ENCODE measurements at regions not wholly inside any gene's neighbourhood (a gene's known extent, or its start where the extent isn't known, plus 50 kb on each side); places are given as distances from the start of the nearest gene placed in this dataset.
"Not testable (repeated sequence)": the region's sequence is repeated elsewhere in the genome, so short reads cannot be mapped to it uniquely, and the experiment has no call there.

DNA sequence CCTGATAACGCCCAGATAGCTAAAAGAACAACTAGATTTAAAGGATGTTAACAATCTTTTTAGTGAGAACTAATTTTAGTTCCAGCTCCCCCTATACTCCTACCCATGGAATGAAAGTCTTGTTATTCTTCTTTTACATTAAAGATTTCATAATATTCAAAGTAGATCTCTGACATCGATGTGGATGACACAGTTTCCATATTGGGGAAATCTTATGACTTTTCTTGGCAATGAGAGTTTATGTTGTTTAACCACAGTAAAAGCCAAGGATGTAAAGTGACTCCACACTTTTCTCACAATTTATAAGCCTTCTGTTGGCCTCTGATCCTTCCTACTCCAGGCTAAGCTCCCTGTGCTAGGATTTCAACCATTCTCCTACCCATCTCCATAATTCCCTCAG lies 332.6 kb upstream of the KCNMB2 start:
- no peak for DNase-seq
- no peak overlapping the region for H3K27ac ChIP-seq
- no peaks in the 10 kb centered on the region for H3K36me3 ChIP-seq
- no peak overlapping the region for H3K4me3 ChIP-seq
- intact Hi-C loops (cut with DNase I), result no loop called here
- no peaks in the 10 kb centered on the region for H3K4me1 ChIP-seq (ENCODE audit: insufficient read depth)
- H3K9me3 ChIP-seq, result no peaks in the 10 kb centered on the region
- TF ChIP-seq CTCF (IDR thresholded peaks at IDR 0.05) (no peak), POLR2A (IDR thresholded peaks at IDR 0.05) (no peak), EP300 (IDR thresholded peaks at IDR 0.05) (no peak)
- no peaks in the 10 kb centered on the region for H3K27me3 ChIP-seq
- WGBS, 3 donors, result 59 to 89% (median 85%) methylated on average over 2 of the region's 2 CpGs

DNA sequence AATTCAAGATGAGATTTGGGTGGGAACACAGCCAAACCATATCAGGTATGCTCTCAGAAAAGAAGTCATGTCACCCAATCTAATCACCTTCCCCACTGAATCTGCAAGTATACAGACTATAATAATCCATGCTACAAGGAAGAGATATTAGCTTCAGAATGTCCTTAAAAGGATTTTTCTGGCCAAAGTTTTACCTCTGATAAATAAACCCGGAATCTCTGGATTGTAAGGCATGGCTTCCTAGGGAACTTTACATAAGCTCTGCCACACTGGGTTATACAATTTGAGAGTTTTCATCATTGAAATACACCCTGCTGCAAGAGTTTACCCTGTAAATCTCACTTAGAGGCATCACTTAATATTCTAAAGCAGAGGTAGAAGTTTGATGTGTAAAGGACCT lies 330.5 kb upstream of the KCNMB2 start:
- no peak for DNase-seq
- H3K4me1 ChIP-seq (ENCODE audit: insufficient read depth), result no peaks in the 10 kb centered on the region
- H3K27me3 ChIP-seq, result no peaks in the 10 kb centered on the region
- H3K36me3 ChIP-seq, result no peaks in the 10 kb centered on the region
- intact Hi-C loops (cut with DNase I), result no loop called here
- H3K4me3 ChIP-seq, result no peak overlapping the region
- H3K9me3 ChIP-seq, result no peaks in the 10 kb centered on the region
- 30 to 63% (median 40%) methylated on average over 1 of the region's 1 CpG for WGBS, 3 donors
- TF ChIP-seq CTCF (IDR thresholded peaks at IDR 0.05), result no peak
- no peak for TF ChIP-seq POLR2A (IDR thresholded peaks at IDR 0.05)
- TF ChIP-seq EP300 (IDR thresholded peaks at IDR 0.05), result no peak
- no peak overlapping the region for H3K27ac ChIP-seq

GRCh38 chr3:178206521-178206920 lies 329.7 kb upstream of the KCNMB2 start:
- Histone ChIP-seq H3K27ac (no peak overlapping the region), H3K4me3 (no peak overlapping the region), H3K27me3 (no peaks in the 10 kb centered on the region), H3K4me1 (ENCODE audit: insufficient read depth) (no peaks in the 10 kb centered on the region), H3K9me3 (no peaks in the 10 kb centered on the region), H3K36me3 (no peaks in the 10 kb centered on the region)
- TF ChIP-seq EP300 (IDR thresholded peaks at IDR 0.05) (no peak), POLR2A (IDR thresholded peaks at IDR 0.05) (no peak), CTCF (IDR thresholded peaks at IDR 0.05) (no peak)
- WGBS, 3 donors, result 94 to 96% (median 95%) methylated on average over 3 of the region's 3 CpGs
- intact Hi-C loops (cut with DNase I), result no loop called here
- DNase-seq, result no peak

- DNase-seq; H3K4me1 ChIP-seq (ENCODE audit: insufficient read depth); H3K36me3 ChIP-seq; intact Hi-C loops (cut with DNase I); H3K9me3 ChIP-seq; H3K4me3 ChIP-seq; H3K27me3 ChIP-seq; H3K27ac ChIP-seq: not testable (repeated sequence)
- WGBS, 3 donors, result 92 to 96% (median 96%) methylated on average over 2 of the region's 2 CpGs
These were observed 329.1 kb upstream of the KCNMB2 start for GRCh38 chr3:178207161-178207560.

GRCh38 chr3:178207627-178208026 lies 328.6 kb upstream of the KCNMB2 start:
- H3K27me3 ChIP-seq; intact Hi-C loops (cut with DNase I); H3K4me1 ChIP-seq (ENCODE audit: insufficient read depth); H3K36me3 ChIP-seq; H3K4me3 ChIP-seq; H3K27ac ChIP-seq; DNase-seq; H3K9me3 ChIP-seq: not testable (repeated sequence)
- 86 to 90% (median 90%) methylated on average over 9 of the region's 9 CpGs for WGBS, 3 donors

DNA sequence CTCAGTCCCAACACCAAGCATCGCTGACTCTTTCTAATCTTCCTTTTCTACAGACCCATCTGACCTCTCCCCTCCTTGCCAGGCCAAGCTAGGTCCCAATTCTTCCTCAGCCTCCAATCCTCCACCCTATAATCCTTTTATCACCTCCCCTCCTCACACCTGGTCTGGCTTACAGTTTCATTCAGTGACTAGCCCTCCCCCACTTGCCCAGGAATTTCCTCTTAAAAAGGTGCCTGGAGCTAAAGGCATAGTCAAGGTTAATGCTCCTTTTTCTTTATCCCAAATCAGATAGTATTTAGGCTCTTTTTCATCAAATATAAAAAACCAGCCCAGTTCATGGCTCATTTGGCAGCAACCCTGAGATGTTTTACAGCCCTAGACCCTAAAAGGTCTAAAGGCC lies 327.1 kb upstream of the KCNMB2 start:
- WGBS, 3 donors, result 97 to 100% (median 100%) methylated on average over 1 of the region's 1 CpG
- H3K4me3 ChIP-seq; H3K4me1 ChIP-seq (ENCODE audit: insufficient read depth); DNase-seq; H3K27ac ChIP-seq; H3K9me3 ChIP-seq; H3K27me3 ChIP-seq; H3K36me3 ChIP-seq; intact Hi-C loops (cut with DNase I): not testable (repeated sequence)

- H3K27ac ChIP-seq; H3K9me3 ChIP-seq; intact Hi-C loops (cut with DNase I); H3K4me3 ChIP-seq; H3K27me3 ChIP-seq; H3K36me3 ChIP-seq; H3K4me1 ChIP-seq (ENCODE audit: insufficient read depth); DNase-seq: not testable (repeated sequence)
- 90 to 95% (median 93%) methylated on average over 2 of the region's 2 CpGs for WGBS, 3 donors
These were observed 326.6 kb upstream of the KCNMB2 start for GRCh38 chr3:178209618-178210017.

- H3K9me3 ChIP-seq; intact Hi-C loops (cut with DNase I); DNase-seq; H3K4me3 ChIP-seq; H3K27ac ChIP-seq; H3K27me3 ChIP-seq; H3K4me1 ChIP-seq (ENCODE audit: insufficient read depth); H3K36me3 ChIP-seq: not testable (repeated sequence)
- 90 to 100% (median 98%) methylated on average over 1 of the region's 1 CpG for WGBS, 3 donors
These were observed 325.1 kb upstream of the KCNMB2 start for GRCh38 chr3:178211086-178211485.

Measured in ovary (tissue), 7 donors.